Neutrophil (primary cell): ENCODE measurements at regions not wholly inside any gene's neighbourhood (a gene's known extent, or its start where the extent isn't known, plus 50 kb on each side); places are given as distances from the start of the nearest gene placed in this dataset.

ENCODE experiments used
- H3K27ac ChIP-seq: fragments of 200-600 bp; sonication (generic); 2 replicates; pipeline ENCODE4 v1.5.1; 2016; ENCODE audit warnings: mild to moderate bottlenecking, moderate library complexity
- H3K27me3 ChIP-seq: fragments of 200-600 bp; sonication (generic); 2 replicates; pipeline ENCODE4 v1.6.0; 2016; ENCODE audit warnings: mild to moderate bottlenecking
- H3K36me3 ChIP-seq: fragments of 200-600 bp; sonication (generic); 2 replicates; pipeline ENCODE4 v1.5.1; 2017
- H3K4me1 ChIP-seq, 2 experiments: fragments of 200-600 bp in 1 of 2; sonication (generic) in 1 of 2; 1 replicate in 1 of 2; 2 replicates in 1 of 2; pipeline versions ENCODE4 v1.5.1 to v1.6.1; 2013 to 2016; ENCODE audit warnings: low read depth in 1 of 2, low read length in 1 of 2, mild to moderate bottlenecking in 1 of 2, moderate library complexity in 1 of 2; ENCODE audit not compliant: control insufficient read depth in 1 of 2, insufficient read depth in 1 of 2
- H3K4me3 ChIP-seq, 2 experiments: fragments of 200-600 bp in 1 of 2; sonication (generic) in 1 of 2; 1 replicate in 1 of 2; 2 replicates in 1 of 2; pipeline ENCODE4 v1.5.1; 2013 to 2016; ENCODE audit warnings: low read depth in 1 of 2, low read length in 1 of 2, mild to moderate bottlenecking in 1 of 2, moderate library complexity in 1 of 2
- H3K9me3 ChIP-seq: fragments of 200-600 bp; sonication (generic); 2 replicates; pipeline ENCODE4 v1.5.1; 2016
- CTCF ChIP-seq: fragments of 200-600 bp; sonication (generic); IDR thresholded peaks from 2 replicates; pipeline ENCODE4 v1.5.1; 2016; ENCODE audit warnings: antibody characterized with exemption

GRCh38 chr3:117962750-117963149, 1071.9 kb downstream of the IGSF11 start:
- Histone ChIP-seq H3K27me3 (no peaks in the 10 kb centered on the region), H3K27ac (no peak overlapping the region), H3K9me3 (no peaks in the 10 kb centered on the region), H3K4me3 (no peak overlapping the region), H3K36me3 (no peaks in the 10 kb centered on the region), H3K4me1 (no peaks in the 10 kb centered on the region)
- no peak for TF ChIP-seq CTCF

GRCh38 chr3:117963858-117964257, 1070.8 kb downstream of the IGSF11 start:
- no peak overlapping the region for H3K27ac ChIP-seq
- no peaks in the 10 kb centered on the region for H3K36me3 ChIP-seq
- TF ChIP-seq CTCF = no peak
- no peaks in the 10 kb centered on the region for H3K9me3 ChIP-seq
- H3K4me1 ChIP-seq = no peaks in the 10 kb centered on the region
- no peak overlapping the region for H3K4me3 ChIP-seq
- no peaks in the 10 kb centered on the region for H3K27me3 ChIP-seq

GRCh38 chr3:117964814-117965213, 1069.8 kb downstream of the IGSF11 start:
- TF ChIP-seq CTCF = no peak
- no peaks in the 10 kb centered on the region for H3K27me3 ChIP-seq
- H3K4me3 ChIP-seq = no peak overlapping the region
- H3K9me3 ChIP-seq = no peaks in the 10 kb centered on the region
- no peaks in the 10 kb centered on the region for H3K4me1 ChIP-seq
- H3K27ac ChIP-seq = no peak overlapping the region
- no peaks in the 10 kb centered on the region for H3K36me3 ChIP-seq

- no peak for TF ChIP-seq CTCF
- H3K4me3 ChIP-seq = no peak overlapping the region
- no peaks in the 10 kb centered on the region for H3K9me3 ChIP-seq
- H3K27ac ChIP-seq = no peak overlapping the region
- H3K36me3 ChIP-seq = no peaks in the 10 kb centered on the region
- H3K4me1 ChIP-seq = no peaks in the 10 kb centered on the region
- H3K27me3 ChIP-seq = no peaks in the 10 kb centered on the region
These were observed 1057.0 kb downstream of the IGSF11 start for GRCh38 chr3:117977504-117978228.

GRCh38 chr3:117979466-117979865, 1055.2 kb downstream of the IGSF11 start:
- Histone ChIP-seq H3K4me3 (no peak overlapping the region), H3K36me3 (no peaks in the 10 kb centered on the region)

More at GRCh38 chr3:117979466-117979865, 1055.2 kb downstream of the IGSF11 start:
- Histone ChIP-seq H3K27me3 (no peaks in the 10 kb centered on the region), H3K27ac (no peak overlapping the region), H3K4me1 (no peaks in the 10 kb centered on the region), H3K9me3 (no peaks in the 10 kb centered on the region)
- no peak for TF ChIP-seq CTCF
